ENCODE measurements at regions not wholly inside any gene's neighbourhood (a gene's known extent, or its start where the extent isn't known, plus 50 kb on each side); places are given as distances from the start of the nearest gene placed in this dataset.

DNA sequence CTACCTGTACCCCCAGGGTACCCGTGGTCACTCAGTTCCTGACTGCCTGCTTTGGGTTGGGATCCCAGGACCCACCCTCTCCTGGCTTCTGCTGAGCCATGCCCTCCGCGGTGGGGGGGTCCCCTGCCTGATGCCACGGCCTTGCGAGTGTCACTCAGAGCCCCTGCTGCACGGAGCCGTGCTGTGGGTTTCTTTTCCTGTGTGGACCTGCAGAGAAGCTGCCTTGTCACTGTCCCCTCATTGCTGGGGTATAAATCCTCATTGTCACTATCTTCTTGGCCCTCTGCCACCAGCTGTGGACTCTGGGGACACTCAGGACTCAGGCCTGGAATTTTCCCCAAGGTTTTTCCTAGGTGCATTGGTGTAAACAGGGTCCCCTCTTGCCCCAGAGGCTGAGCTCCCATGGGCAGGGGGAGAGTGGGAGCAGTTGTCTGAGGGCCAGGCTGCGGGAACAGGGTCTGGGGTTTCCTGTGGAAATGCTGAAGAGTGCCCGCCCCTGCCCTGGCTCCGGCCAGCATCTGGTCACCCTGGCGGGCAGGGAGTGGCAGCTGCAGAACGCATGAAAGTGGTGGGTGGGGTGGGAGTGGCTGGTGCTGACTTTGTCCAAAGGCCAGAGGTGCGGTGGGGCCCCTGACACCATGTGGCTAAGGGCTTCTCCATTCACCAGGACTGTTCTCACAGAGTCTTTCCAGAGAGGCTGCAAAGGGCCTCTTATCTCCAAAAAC, 191.7 kb downstream of the GOLGA6L6 start:
- TF ChIP-seq, protein P1, sequence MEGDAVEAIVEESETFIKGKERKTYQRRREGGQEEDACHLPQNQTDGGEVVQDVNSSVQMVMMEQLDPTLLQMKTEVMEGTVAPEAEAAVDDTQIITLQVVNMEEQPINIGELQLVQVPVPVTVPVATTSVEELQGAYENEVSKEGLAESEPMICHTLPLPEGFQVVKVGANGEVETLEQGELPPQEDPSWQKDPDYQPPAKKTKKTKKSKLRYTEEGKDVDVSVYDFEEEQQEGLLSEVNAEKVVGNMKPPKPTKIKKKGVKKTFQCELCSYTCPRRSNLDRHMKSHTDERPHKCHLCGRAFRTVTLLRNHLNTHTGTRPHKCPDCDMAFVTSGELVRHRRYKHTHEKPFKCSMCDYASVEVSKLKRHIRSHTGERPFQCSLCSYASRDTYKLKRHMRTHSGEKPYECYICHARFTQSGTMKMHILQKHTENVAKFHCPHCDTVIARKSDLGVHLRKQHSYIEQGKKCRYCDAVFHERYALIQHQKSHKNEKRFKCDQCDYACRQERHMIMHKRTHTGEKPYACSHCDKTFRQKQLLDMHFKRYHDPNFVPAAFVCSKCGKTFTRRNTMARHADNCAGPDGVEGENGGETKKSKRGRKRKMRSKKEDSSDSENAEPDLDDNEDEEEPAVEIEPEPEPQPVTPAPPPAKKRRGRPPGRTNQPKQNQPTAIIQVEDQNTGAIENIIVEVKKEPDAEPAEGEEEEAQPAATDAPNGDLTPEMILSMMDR (IDR thresholded peaks at IDR 0.05): no peak
- no peak for TF ChIP-seq POLR2A (IDR thresholded peaks at IDR 0.05)
- no peak for TF ChIP-seq POLR2AphosphoS5 (IDR thresholded peaks at IDR 0.05)
- no peak for TF ChIP-seq EP300 (IDR thresholded peaks at IDR 0.05)

All from upper lobe of left lung (tissue), 4 donors.